DND-41 (cell line): ENCODE measurements at regions not wholly inside any gene's neighbourhood (a gene's known extent, or its start where the extent isn't known, plus 50 kb on each side); places are given as distances from the start of the nearest gene placed in this dataset.

Source experiments
- ATAC-seq: fragments of 200-7000 bp; cut with Tn5 transposase; 3 replicates; pipeline ENCODE4 v1.9.1; 2021; ENCODE audit warnings: low read depth; ENCODE audit not compliant: insufficient read depth
- DNase-seq: peaks from one replicate; pipeline ENCODE4 v3.0.0-alpha.2; 2020
- H2AFZ ChIP-seq: 2 replicates; pipeline ENCODE4 v1.6.0; 2012; ENCODE audit warnings: low read depth, low read length
- H3K27ac ChIP-seq: 2 replicates; pipeline ENCODE4 v1.5.1; 2012; ENCODE audit warnings: low read length, inconsistent platforms
- H3K27me3 ChIP-seq: fragments of 200-600 bp; sonication (generic); 2 replicates; pipeline ENCODE4 v1.6.0; 2012; ENCODE audit warnings: low read length, mild to moderate bottlenecking, inconsistent platforms; ENCODE audit not compliant: insufficient read depth, poor library complexity
- H3K36me3 ChIP-seq: 2 replicates; pipeline ENCODE4 v1.5.1; 2012; ENCODE audit warnings: low read length, inconsistent platforms; ENCODE audit not compliant: insufficient read depth
- H3K4me1 ChIP-seq: 2 replicates; pipeline ENCODE4 v1.5.1; 2012; ENCODE audit warnings: mild to moderate bottlenecking, low read length; ENCODE audit not compliant: insufficient read depth
- H3K4me2 ChIP-seq: 2 replicates; pipeline ENCODE4 v1.6.0; 2012; ENCODE audit warnings: mild to moderate bottlenecking, moderate library complexity, low read length, inconsistent platforms; ENCODE audit not compliant: insufficient read depth
- H3K4me3 ChIP-seq, 2 experiments: fragments of 200-600 bp in 1 of 2; shearing (Covaris generic) in 1 of 2; 2 replicates each; pipeline ENCODE4 v1.5.1; 2012 to 2016; ENCODE audit warnings: inconsistent platforms in 2 of 2, low read length in 2 of 2, mild to moderate bottlenecking in 2 of 2, low read depth in 1 of 2, moderate library complexity in 1 of 2
- H3K79me2 ChIP-seq: 2 replicates; pipeline ENCODE4 v1.6.0; 2012; ENCODE audit warnings: low read length, inconsistent platforms; ENCODE audit not compliant: insufficient read depth
- H3K9ac ChIP-seq: 2 replicates; pipeline ENCODE4 v1.6.0; 2012; ENCODE audit warnings: low read depth, mild to moderate bottlenecking, inconsistent platforms, low read length, moderate library complexity
- H3K9me3 ChIP-seq: 2 replicates; pipeline ENCODE4 v1.5.1; 2012; ENCODE audit warnings: low read length, moderate library complexity, mild to moderate bottlenecking, inconsistent platforms; ENCODE audit not compliant: insufficient read depth, severe bottlenecking
- H4K20me1 ChIP-seq: 2 replicates; pipeline ENCODE4 v1.6.0; 2012; ENCODE audit warnings: low read length; ENCODE audit not compliant: insufficient read depth
- CTCF ChIP-seq: IDR thresholded peaks from 2 replicates; pipeline ENCODE4 v1.5.1; 2012; ENCODE audit warnings: borderline replicate concordance, low read length, moderate library complexity, mild to moderate bottlenecking; ENCODE audit not compliant: poor library complexity, severe bottlenecking; ENCODE audit errors: extremely low read depth
- EZH2 ChIP-seq: IDR thresholded peaks from 3 replicates; pipeline ENCODE4 v1.6.1; 2012; ENCODE audit warnings: borderline replicate concordance, low read depth, mild to moderate bottlenecking, moderate library complexity, low read length, inconsistent platforms; ENCODE audit not compliant: severe bottlenecking

GRCh38 chr6:141309295-141309694, 823.4 kb upstream of the GJE1 start:
- DNase-seq (no peak), ATAC-seq (peak; percentile 65)
- Histone ChIP-seq H4K20me1 (no peaks in the 10 kb centered on the region), H2AFZ (no peak overlapping the region), H3K27me3 (no peaks in the 10 kb centered on the region), H3K4me2 (no peak overlapping the region), H3K36me3 (no peaks in the 10 kb centered on the region), H3K27ac (no peak overlapping the region), H3K4me1 (no peaks in the 10 kb centered on the region), H3K79me2 (no peaks in the 10 kb centered on the region), H3K9me3 (no peaks in the 10 kb centered on the region), H3K4me3 (no peak overlapping the region), H3K9ac (no peak overlapping the region)
- TF ChIP-seq CTCF: peak; percentile 11
- no peak for TF ChIP-seq EZH2

- Histone ChIP-seq H4K20me1 (no peaks in the 10 kb centered on the region), H3K9me3 (no peaks in the 10 kb centered on the region), H3K9ac (no peak overlapping the region), H2AFZ (no peak overlapping the region), H3K4me3 (no peak overlapping the region), H3K4me2 (no peak overlapping the region), H3K27ac (no peak overlapping the region), H3K27me3 (no peaks in the 10 kb centered on the region), H3K36me3 (no peaks in the 10 kb centered on the region), H3K79me2 (no peaks in the 10 kb centered on the region), H3K4me1 (no peaks in the 10 kb centered on the region)
- DNase-seq: no peak
- no peak for ATAC-seq
- TF ChIP-seq EZH2: no peak
Measured at GRCh38 chr6:141307309-141307998, 825.3 kb upstream of the GJE1 start.

- Histone ChIP-seq H3K4me2 (no peak overlapping the region), H3K27ac (no peak overlapping the region), H3K27me3 (no peaks in the 10 kb centered on the region), H3K36me3 (no peaks in the 10 kb centered on the region), H4K20me1 (no peaks in the 10 kb centered on the region), H2AFZ (no peak overlapping the region), H3K4me1 (no peaks in the 10 kb centered on the region), H3K9ac (no peak overlapping the region), H3K9me3 (no peaks in the 10 kb centered on the region), H3K79me2 (no peaks in the 10 kb centered on the region), H3K4me3 (no peak overlapping the region)
- no peak for ATAC-seq
- DNase-seq: no peak
- TF ChIP-seq CTCF: no peak
- no peak for TF ChIP-seq EZH2
Measured at GRCh38 chr6:141303907-141304306, 828.8 kb upstream of the GJE1 start.

- H3K27ac ChIP-seq: no peak overlapping the region
- DNase-seq (no peak), ATAC-seq (no peak)
- no peak for TF ChIP-seq EZH2
- TF ChIP-seq CTCF: no peak
- no peak overlapping the region for H2AFZ ChIP-seq
- H3K36me3 ChIP-seq: no peaks in the 10 kb centered on the region
- H4K20me1 ChIP-seq: no peaks in the 10 kb centered on the region
- H3K9ac ChIP-seq: no peak overlapping the region
- no peak overlapping the region for H3K4me3 ChIP-seq
- no peaks in the 10 kb centered on the region for H3K79me2 ChIP-seq
- H3K9me3 ChIP-seq: no peaks in the 10 kb centered on the region
- no peaks in the 10 kb centered on the region for H3K4me1 ChIP-seq
- H3K4me2 ChIP-seq: no peak overlapping the region
- H3K27me3 ChIP-seq: no peaks in the 10 kb centered on the region
Measured at GRCh38 chr6:141301779-141302178, 830.9 kb upstream of the GJE1 start.
